Suprapubic skin (tissue), 4 donors: ENCODE measurements at regions not wholly inside any gene's neighbourhood (a gene's known extent, or its start where the extent isn't known, plus 50 kb on each side); places are given as distances from the start of the nearest gene placed in this dataset.

ENCODE experiments used
- DNase-seq, 2 donors: peaks; one replicate each; pipeline ENCODE4 v3.0.0-alpha.2; 2019; ENCODE audit warnings: low spot score in 2 of 2
- H3K27ac ChIP-seq: fragments of 200-600 bp; sonication (generic); one replicate; pipeline ENCODE4 v1.5.1; 2019
- H3K27me3 ChIP-seq: fragments of 200-600 bp; sonication (generic); one replicate; pipeline ENCODE4 v1.5.1; 2019
- H3K36me3 ChIP-seq: fragments of 200-600 bp; sonication (generic); one replicate; pipeline ENCODE4 v1.5.1; 2019
- H3K4me1 ChIP-seq: fragments of 200-600 bp; sonication (generic); one replicate; pipeline ENCODE4 v1.5.1; 2019
- H3K4me3 ChIP-seq: fragments of 200-600 bp; sonication (generic); one replicate; pipeline ENCODE4 v1.5.1; 2019; ENCODE audit warnings: mild to moderate bottlenecking
- H3K9me3 ChIP-seq: fragments of 200-600 bp; sonication (generic); one replicate; pipeline ENCODE4 v1.5.1; 2019
- EP300 ChIP-seq: sonication (generic); formaldehyde crosslinking; IDR thresholded peaks from one replicate; pipeline ENCODE4 v1.6.1; 2017; ENCODE audit warnings: antibody characterized with exemption
- POLR2A ChIP-seq, 2 donors: fragments of 450-650 bp; IDR thresholded peaks; one replicate each; pipeline ENCODE4 v1.6.1; 2017; ENCODE audit warnings: antibody characterized with exemption in 2 of 2, mild to moderate bottlenecking in 2 of 2, moderate library complexity in 2 of 2
- POLR2AphosphoS5 ChIP-seq, 3 donors: sonication (generic); formaldehyde crosslinking; IDR thresholded peaks; one replicate each; pipeline ENCODE4 v1.6.1; 2017; ENCODE audit warnings: antibody characterized with exemption in 3 of 3
- WGBS: methylation state at CpG from one replicate; pipeline ENCODE4 v1.1.5; 2018; 5-methylcytosine and 5-hydroxymethylcytosine counted together
- TF ChIP-seq, protein P1 (sequence below), 2 donors: fragments of 200-600 bp in 1 of 2; fragments of 450-650 bp in 1 of 2; sonication (generic) in 1 of 2; IDR thresholded peaks; one replicate each; pipeline ENCODE4 v1.5.1; 2016 to 2019; ENCODE audit warnings: antibody characterized with exemption in 2 of 2, mild to moderate bottlenecking in 1 of 2, moderate library complexity in 1 of 2

DNA sequence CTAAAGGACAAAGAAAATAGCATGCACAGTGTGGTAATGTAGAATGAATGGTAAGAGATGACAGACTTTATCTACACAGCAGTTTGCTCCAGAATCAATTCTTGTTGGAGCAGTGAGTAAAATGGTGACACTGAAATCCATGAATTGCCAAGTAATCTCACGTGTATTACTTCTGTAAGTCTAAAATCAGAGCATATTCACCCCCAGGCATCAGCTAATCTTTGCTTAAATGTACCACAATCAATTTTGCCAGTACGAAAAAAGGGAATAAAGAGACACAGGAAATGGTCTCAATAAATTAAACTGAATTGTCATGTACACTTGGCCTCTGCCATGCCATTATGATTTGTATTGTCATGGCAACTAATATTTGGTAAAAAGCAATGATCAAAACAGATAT, 294.2 kb downstream of the PCDH17 start:
- no peak for DNase-seq
- H3K27ac ChIP-seq, result no peak overlapping the region
- TF ChIP-seq POLR2AphosphoS5 (IDR thresholded peaks at IDR 0.05) (no peak), EP300 (no peak), POLR2A (IDR thresholded peaks at IDR 0.05) (no peak)
- TF ChIP-seq, protein P1, sequence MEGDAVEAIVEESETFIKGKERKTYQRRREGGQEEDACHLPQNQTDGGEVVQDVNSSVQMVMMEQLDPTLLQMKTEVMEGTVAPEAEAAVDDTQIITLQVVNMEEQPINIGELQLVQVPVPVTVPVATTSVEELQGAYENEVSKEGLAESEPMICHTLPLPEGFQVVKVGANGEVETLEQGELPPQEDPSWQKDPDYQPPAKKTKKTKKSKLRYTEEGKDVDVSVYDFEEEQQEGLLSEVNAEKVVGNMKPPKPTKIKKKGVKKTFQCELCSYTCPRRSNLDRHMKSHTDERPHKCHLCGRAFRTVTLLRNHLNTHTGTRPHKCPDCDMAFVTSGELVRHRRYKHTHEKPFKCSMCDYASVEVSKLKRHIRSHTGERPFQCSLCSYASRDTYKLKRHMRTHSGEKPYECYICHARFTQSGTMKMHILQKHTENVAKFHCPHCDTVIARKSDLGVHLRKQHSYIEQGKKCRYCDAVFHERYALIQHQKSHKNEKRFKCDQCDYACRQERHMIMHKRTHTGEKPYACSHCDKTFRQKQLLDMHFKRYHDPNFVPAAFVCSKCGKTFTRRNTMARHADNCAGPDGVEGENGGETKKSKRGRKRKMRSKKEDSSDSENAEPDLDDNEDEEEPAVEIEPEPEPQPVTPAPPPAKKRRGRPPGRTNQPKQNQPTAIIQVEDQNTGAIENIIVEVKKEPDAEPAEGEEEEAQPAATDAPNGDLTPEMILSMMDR (IDR thresholded peaks at IDR 0.05), result no peak
- peaks cover 5% of the 10 kb centered on the region for H3K9me3 ChIP-seq
- no peak overlapping the region for H3K4me3 ChIP-seq
- no peaks in the 10 kb centered on the region for H3K36me3 ChIP-seq
- no peaks in the 10 kb centered on the region for H3K27me3 ChIP-seq
- H3K4me1 ChIP-seq, result no peaks in the 10 kb centered on the region
- WGBS, result 33% methylated on average over 2 of the region's 2 CpGs

DNA sequence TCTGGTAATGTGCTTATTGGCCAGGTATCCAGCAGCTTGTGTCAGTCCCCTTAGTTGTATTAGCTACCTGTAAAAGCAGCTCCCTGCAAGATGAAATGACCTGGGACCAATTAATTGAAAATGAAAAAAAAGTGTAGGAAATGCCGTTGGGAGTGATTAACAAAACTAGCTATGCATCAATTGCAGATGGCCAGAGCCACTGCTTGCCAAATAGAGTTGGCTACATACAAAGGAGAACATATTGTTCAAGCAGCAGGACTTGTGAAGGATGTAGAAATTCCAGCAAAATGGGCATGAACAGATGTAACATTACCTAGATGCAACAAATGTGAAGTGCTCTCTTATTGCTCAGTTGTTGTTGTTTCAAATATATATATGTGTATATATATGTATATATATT, 300.5 kb downstream of the PCDH17 start:
- no peak overlapping the region for H3K27ac ChIP-seq
- TF ChIP-seq, protein P1 (IDR thresholded peaks at IDR 0.05), result no peak
- TF ChIP-seq POLR2A (IDR thresholded peaks at IDR 0.05) (no peak), EP300 (no peak), POLR2AphosphoS5 (IDR thresholded peaks at IDR 0.05) (no peak)
- no peaks in the 10 kb centered on the region for H3K27me3 ChIP-seq
- no peak overlapping the region for H3K4me3 ChIP-seq
- H3K9me3 ChIP-seq, result peaks cover 5% of the 10 kb centered on the region
- no peak for DNase-seq
- no peaks in the 10 kb centered on the region for H3K36me3 ChIP-seq
- WGBS, result 42% methylated on average over 1 of the region's 1 CpG
- no peaks in the 10 kb centered on the region for H3K4me1 ChIP-seq

DNA sequence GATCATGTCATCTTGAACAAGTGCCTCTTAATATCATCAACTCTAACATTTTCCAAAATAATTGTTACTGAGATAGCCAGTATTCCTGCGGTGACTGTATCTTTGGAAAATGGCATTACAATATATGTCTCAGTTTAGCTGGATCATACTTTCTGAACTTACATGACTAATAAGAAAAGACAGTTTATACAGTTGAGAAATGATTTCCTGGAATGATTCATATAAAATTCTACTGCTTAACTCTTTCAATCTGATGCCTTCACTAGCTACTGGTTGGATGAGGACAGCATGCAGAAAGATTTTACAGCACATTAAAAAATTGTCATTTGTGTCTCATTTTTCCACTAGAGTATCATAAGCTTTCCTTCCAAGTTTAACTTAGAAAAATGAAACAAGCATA, 302.1 kb downstream of the PCDH17 start:
- H3K4me3 ChIP-seq, result no peak overlapping the region
- TF ChIP-seq EP300 (no peak), POLR2AphosphoS5 (IDR thresholded peaks at IDR 0.05) (no peak), POLR2A (IDR thresholded peaks at IDR 0.05) (no peak)
- TF ChIP-seq, protein P1 (IDR thresholded peaks at IDR 0.05), result no peak
- WGBS, result 93% methylated on average over 1 of the region's 1 CpG
- H3K9me3 ChIP-seq, result peaks cover 5% of the 10 kb centered on the region
- DNase-seq, result no peak
- H3K4me1 ChIP-seq, result no peaks in the 10 kb centered on the region
- no peaks in the 10 kb centered on the region for H3K27me3 ChIP-seq
- H3K36me3 ChIP-seq, result no peaks in the 10 kb centered on the region
- no peak overlapping the region for H3K27ac ChIP-seq

DNA sequence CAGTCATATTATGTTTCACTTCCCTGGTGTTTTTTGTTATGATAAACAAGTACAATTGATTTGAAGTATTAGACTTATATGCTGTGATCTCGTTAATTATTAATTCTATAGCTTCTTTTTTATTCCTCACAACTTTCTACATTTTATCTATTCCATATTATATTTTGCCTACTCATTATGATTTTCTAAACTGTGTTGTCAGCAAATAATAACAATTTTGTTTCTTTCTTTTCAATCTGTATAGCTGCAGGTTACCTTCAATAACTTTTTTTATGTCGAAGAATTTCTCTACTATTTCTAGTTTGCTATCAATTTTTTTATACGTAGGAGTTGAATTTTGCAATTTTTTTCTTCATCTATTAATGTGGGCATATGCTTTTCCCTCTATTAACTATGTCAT, 304.4 kb downstream of the PCDH17 start:
- no peak for DNase-seq
- Histone ChIP-seq H3K27me3 (no peaks in the 10 kb centered on the region), H3K36me3 (no peaks in the 10 kb centered on the region), H3K4me3 (no peak overlapping the region), H3K9me3 (no peaks in the 10 kb centered on the region), H3K27ac (no peak overlapping the region), H3K4me1 (no peaks in the 10 kb centered on the region)
- WGBS, result 53% methylated on average over 3 of the region's 3 CpGs
- TF ChIP-seq EP300 (no peak), POLR2AphosphoS5 (IDR thresholded peaks at IDR 0.05) (no peak), POLR2A (IDR thresholded peaks at IDR 0.05) (no peak)
- TF ChIP-seq, protein P1 (IDR thresholded peaks at IDR 0.05), result no peak

DNA sequence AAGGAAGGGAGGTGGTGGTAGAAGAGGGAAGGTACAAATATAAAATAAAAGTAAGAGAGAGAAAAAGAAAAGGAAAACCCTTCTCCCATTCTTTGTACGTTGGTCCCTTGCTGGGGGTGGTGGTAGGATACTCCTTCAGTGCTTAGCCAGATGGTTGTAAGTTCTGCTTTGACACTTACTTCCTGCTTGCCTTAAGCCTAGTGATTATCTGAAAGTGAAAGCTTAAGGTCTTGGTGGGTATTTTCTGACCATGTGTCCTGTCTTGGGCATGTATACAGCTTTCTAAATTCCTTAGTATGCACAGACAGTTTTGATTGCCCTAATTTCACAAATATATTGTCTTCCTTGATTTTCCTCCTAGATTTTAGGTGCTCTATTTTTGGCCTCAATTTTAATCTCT, 314.8 kb downstream of the PCDH17 start:
- Histone ChIP-seq H3K27ac (no peak overlapping the region), H3K9me3 (peaks cover 6% of the 10 kb centered on the region), H3K36me3 (no peaks in the 10 kb centered on the region), H3K4me3 (no peak overlapping the region), H3K4me1 (no peaks in the 10 kb centered on the region), H3K27me3 (no peaks in the 10 kb centered on the region)
- WGBS, result 45% methylated on average over 1 of the region's 1 CpG
- TF ChIP-seq EP300 (no peak), POLR2A (IDR thresholded peaks at IDR 0.05) (no peak), POLR2AphosphoS5 (IDR thresholded peaks at IDR 0.05) (no peak)
- TF ChIP-seq, protein P1 (IDR thresholded peaks at IDR 0.05), result no peak
- no peak for DNase-seq
